ENCODE measurements at regions not wholly inside any gene's neighbourhood (a gene's known extent, or its start where the extent isn't known, plus 50 kb on each side); places are given as distances from the start of the nearest gene placed in this dataset.

DNA sequence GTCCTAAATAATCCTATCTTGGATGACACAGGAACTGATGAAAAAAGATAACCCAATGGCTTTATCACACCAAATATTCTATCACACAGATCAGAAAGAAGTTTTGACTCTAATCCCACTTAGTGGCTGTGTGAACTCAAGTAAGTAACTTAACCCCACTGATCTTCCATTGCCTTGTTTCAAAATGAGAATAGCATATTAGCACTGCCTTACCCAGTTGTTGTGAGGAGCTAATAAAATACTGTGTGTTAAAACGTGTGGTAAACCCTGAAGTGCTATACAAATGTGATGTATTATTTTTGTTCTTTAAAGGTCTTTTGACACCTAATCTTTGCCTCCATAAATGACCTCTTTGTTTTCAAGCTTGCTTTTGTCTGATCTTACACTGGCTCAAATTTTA is 60.9 kb upstream of the ARID2 start:
- Histone ChIP-seq H2AFZ (ENCODE audit: low read depth, low read length) (no peak overlapping the region), H3K9me3 (replicated peaks; ENCODE audit: control insufficient read depth, insufficient read depth, low read depth, low read length) (no peaks in the 10 kb centered on the region), H3K36me3 (ENCODE audit: control insufficient read depth, insufficient read depth, low read length) (no peaks in the 10 kb centered on the region), H3K27ac (ENCODE audit: extremely low read depth, low read depth, low read length) (no peak overlapping the region), H3K79me2 (ENCODE audit: control insufficient read depth, insufficient read depth, low read length) (no peaks in the 10 kb centered on the region), H3K9me1 (ENCODE audit: control insufficient read depth, insufficient read depth, low read length) (no peaks in the 10 kb centered on the region), H3K27me3 (ENCODE audit: control insufficient read depth in 2 of 2, insufficient read depth in 2 of 2, low read length in 2 of 2) (no peaks in the 10 kb centered on the region), H3K4me1 (replicated peaks in 1 of 2; ENCODE audit: control insufficient read depth in 2 of 2, insufficient read depth in 2 of 2, low read length in 2 of 2) (no peaks in the 10 kb centered on the region; a peak in 1 of 5 replicates), H3K9ac (ENCODE audit: insufficient read depth in 1 of 2, low read depth in 2 of 2, low read length in 2 of 2) (no peak overlapping the region), H3K4me2 (ENCODE audit: insufficient read depth, low read length) (no peak overlapping the region), H4K20me1 (replicated peaks; ENCODE audit: control insufficient read depth, insufficient read depth, low read length) (no peaks in the 10 kb centered on the region), H3K4me3 (no peak overlapping the region)
- intact Hi-C loops (cut with micrococcal nuclease) (no loop called here), in situ Hi-C loops (cut with MboI) (no loop called here)
- ATAC-seq: no peak
- POLR2A ChIA-PET: interaction anchor here (1.0 kb wide), 1 partner anchor 17 kb away, joined by 4 read pairs; no protein-coding TSS in a partner anchor
- TF ChIP-seq CREBBP (IDR thresholded peaks at IDR 0.05; ENCODE audit: low read depth, low read length) (no peak), HNRNPH1 (optimal IDR thresholded peaks at IDR 0.05; ENCODE audit: low read depth, low read length) (no peak), ZNF436 (CRISPR knock-in tag; IDR thresholded peaks at IDR 0.05) (no peak), HDAC3 (IDR thresholded peaks at IDR 0.05; ENCODE audit: borderline replicate concordance, partially characterized antibody) (no peak), SMAD2 (IDR thresholded peaks at IDR 0.05; ENCODE audit: low read depth, low read length) (no peak), CSDE1 (IDR thresholded peaks at IDR 0.05) (no peak), ILF3 (IDR thresholded peaks at IDR 0.05; ENCODE audit: borderline replicate concordance) (no peak), HSF4 (CRISPR knock-in tag; IDR thresholded peaks at IDR 0.05; ENCODE audit: borderline replicate concordance) (no peak), PHF21A (IDR thresholded peaks at IDR 0.05; ENCODE audit: borderline replicate concordance, low read depth) (no peak), CBX8 (IDR thresholded peaks at IDR 0.05; ENCODE audit: borderline replicate concordance, extremely low read depth, low read depth, low read length, poor library complexity, severe bottlenecking) (no peak)
- TF ChIP-seq, protein P1, sequence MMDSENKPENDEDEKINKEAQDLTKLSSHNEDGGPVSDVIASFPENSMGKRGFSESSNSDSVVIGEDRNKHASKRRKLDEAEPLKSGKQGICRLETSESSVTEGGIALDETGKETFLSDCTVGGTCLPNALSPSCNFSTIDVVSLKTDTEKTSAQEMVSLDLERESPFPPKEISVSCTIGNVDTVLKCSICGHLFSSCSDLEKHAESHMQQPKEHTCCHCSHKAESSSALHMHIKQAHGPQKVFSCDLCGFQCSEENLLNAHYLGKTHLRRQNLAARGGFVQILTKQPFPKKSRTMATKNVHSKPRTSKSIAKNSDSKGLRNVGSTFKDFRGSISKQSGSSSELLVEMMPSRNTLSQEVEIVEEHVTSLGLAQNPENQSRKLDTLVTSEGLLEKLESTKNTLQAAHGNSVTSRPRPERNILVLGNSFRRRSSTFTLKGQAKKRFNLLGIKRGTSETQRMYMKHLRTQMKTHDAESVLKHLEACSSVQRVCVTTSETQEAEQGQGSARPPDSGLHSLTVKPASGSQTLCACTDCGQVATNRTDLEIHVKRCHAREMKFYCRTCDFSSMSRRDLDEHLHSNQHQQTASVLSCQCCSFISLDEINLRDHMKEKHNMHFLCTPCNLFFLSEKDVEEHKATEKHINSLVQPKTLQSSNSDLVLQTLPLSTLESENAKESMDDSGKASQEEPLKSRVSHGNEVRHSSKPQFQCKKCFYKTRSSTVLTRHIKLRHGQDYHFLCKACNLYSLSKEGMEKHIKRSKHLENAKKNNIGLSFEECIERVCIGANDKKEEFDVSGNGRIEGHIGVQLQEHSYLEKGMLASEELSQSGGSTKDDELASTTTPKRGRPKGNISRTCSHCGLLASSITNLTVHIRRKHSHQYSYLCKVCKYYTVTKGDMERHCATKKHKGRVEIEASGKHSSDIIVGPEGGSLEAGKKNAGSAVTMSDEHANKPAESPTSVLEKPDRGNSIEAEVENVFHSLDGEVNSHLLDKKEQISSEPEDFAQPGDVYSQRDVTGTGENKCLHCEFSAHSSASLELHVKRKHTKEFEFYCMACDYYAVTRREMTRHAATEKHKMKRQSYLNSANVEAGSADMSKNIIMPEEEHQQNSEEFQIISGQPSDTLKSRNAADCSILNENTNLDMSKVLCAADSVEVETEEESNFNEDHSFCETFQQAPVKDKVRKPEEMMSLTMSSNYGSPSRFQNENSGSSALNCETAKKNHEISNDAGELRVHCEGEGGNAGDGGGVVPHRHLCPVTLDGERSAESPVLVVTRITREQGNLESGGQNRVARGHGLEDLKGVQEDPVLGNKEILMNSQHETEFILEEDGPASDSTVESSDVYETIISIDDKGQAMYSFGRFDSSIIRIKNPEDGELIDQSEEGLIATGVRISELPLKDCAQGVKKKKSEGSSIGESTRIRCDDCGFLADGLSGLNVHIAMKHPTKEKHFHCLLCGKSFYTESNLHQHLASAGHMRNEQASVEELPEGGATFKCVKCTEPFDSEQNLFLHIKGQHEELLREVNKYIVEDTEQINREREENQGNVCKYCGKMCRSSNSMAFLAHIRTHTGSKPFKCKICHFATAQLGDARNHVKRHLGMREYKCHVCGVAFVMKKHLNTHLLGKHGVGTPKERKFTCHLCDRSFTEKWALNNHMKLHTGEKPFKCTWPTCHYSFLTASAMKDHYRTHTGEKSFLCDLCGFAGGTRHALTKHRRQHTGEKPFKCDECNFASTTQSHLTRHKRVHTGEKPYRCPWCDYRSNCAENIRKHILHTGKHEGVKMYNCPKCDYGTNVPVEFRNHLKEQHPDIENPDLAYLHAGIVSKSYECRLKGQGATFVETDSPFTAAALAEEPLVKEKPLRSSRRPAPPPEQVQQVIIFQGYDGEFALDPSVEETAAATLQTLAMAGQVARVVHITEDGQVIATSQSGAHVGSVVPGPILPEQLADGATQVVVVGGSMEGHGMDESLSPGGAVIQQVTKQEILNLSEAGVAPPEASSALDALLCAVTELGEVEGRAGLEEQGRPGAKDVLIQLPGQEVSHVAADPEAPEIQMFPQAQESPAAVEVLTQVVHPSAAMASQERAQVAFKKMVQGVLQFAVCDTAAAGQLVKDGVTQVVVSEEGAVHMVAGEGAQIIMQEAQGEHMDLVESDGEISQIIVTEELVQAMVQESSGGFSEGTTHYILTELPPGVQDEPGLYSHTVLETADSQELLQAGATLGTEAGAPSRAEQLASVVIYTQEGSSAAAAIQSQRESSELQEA (IDR thresholded peaks at IDR 0.05; ENCODE audit: low read depth): no peak
- TF ChIP-seq, protein P2, sequence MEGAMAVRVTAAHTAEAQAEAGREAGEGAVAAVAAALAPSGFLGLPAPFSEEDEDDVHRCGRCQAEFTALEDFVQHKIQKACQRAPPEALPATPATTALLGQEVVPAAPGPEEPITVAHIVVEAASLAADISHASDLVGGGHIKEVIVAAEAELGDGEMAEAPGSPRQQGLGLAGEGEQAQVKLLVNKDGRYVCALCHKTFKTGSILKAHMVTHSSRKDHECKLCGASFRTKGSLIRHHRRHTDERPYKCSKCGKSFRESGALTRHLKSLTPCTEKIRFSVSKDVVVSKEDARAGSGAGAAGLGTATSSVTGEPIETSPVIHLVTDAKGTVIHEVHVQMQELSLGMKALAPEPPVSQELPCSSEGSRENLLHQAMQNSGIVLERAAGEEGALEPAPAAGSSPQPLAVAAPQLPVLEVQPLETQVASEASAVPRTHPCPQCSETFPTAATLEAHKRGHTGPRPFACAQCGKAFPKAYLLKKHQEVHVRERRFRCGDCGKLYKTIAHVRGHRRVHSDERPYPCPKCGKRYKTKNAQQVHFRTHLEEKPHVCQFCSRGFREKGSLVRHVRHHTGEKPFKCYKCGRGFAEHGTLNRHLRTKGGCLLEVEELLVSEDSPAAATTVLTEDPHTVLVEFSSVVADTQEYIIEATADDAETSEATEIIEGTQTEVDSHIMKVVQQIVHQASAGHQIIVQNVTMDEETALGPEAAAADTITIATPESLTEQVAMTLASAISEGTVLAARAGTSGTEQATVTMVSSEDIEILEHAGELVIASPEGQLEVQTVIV (CRISPR knock-in tag; IDR thresholded peaks at IDR 0.05; ENCODE audit: borderline replicate concordance): no peak
- FAIRE-seq: no peak
- BruUV-seq (replicated peaks): no TSS peak
- WGBS (ENCODE audit: insufficient coverage, low coverage, missing lambda C conversion rate): 0% methylated on average over 1 of the region's 1 CpG
- CTCF ChIA-PET (ENCODE audit: low intra/inter-chr PET ratio): no interaction called here
- DNase-seq (ENCODE audit: extremely low read depth in 1 of 4, low spot score in 3 of 4): no peak

Measured in K562 (cell line).